ENCODE measurements at regions not wholly inside any gene's neighbourhood (a gene's known extent, or its start where the extent isn't known, plus 50 kb on each side); places are given as distances from the start of the nearest gene placed in this dataset.
A peak's percentile ranks its signal among the peaks of the same experiment; 100 is the strongest.

DNA sequence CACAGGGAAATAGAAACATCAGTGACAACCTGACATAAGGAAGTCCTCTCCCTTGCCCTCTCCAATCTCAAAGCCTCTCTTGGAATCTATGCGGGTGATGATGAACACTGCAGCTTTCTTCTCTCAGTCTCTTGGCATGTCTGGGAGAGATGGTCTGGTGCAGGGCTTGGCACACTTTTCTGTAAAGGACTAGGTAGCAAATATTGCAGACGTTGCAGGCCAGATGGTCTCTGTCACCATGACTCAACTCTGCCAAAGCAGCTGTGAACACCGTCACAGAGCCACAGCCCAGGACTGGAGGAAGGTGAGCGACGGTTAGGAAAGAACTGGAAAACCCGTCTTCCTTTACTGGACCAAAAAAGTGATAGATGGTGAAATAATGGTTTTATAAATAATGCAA lies 591.0 kb upstream of the TMEM132C start:
- Histone ChIP-seq H3K4me3 (ENCODE audit: low read length) (no peak overlapping the region), H4K20me1 (ENCODE audit: insufficient read depth) (no peaks in the 10 kb centered on the region), H3K79me2 (replicated peaks; ENCODE audit: insufficient read depth, low read length) (no peaks in the 10 kb centered on the region), H3K27me3 (ENCODE audit: insufficient read depth, low read depth, low read length) (no peaks in the 10 kb centered on the region), H2AFZ (ENCODE audit: low read depth, low read length) (no peak overlapping the region), H3K9me3 (ENCODE audit: low read length) (no peaks in the 10 kb centered on the region), H3K27ac (ENCODE audit: low read length) (no peak overlapping the region), H3K9ac (ENCODE audit: low read length) (no peak overlapping the region), H3F3A (ENCODE audit: insufficient read depth, low read length, poor library complexity, severe bottlenecking) (no peaks in the 10 kb centered on the region), H3K4me2 (ENCODE audit: low read length) (no peak overlapping the region), H3K9me2 (ENCODE audit: insufficient read depth, low read length) (no peaks in the 10 kb centered on the region), H3K36me3 (ENCODE audit: insufficient read depth, low read length) (no peaks in the 10 kb centered on the region)
- TF ChIP-seq EP300 (conservative IDR thresholded peaks at IDR 0.05; ENCODE audit: poor library complexity, severe bottlenecking) (no peak), TAF1 (IDR thresholded peaks at IDR 0.05; ENCODE audit: low read depth) (no peak)
- TF ChIP-seq, protein P1, sequence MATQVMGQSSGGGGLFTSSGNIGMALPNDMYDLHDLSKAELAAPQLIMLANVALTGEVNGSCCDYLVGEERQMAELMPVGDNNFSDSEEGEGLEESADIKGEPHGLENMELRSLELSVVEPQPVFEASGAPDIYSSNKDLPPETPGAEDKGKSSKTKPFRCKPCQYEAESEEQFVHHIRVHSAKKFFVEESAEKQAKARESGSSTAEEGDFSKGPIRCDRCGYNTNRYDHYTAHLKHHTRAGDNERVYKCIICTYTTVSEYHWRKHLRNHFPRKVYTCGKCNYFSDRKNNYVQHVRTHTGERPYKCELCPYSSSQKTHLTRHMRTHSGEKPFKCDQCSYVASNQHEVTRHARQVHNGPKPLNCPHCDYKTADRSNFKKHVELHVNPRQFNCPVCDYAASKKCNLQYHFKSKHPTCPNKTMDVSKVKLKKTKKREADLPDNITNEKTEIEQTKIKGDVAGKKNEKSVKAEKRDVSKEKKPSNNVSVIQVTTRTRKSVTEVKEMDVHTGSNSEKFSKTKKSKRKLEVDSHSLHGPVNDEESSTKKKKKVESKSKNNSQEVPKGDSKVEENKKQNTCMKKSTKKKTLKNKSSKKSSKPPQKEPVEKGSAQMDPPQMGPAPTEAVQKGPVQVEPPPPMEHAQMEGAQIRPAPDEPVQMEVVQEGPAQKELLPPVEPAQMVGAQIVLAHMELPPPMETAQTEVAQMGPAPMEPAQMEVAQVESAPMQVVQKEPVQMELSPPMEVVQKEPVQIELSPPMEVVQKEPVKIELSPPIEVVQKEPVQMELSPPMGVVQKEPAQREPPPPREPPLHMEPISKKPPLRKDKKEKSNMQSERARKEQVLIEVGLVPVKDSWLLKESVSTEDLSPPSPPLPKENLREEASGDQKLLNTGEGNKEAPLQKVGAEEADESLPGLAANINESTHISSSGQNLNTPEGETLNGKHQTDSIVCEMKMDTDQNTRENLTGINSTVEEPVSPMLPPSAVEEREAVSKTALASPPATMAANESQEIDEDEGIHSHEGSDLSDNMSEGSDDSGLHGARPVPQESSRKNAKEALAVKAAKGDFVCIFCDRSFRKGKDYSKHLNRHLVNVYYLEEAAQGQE (IDR thresholded peaks at IDR 0.05; ENCODE audit: borderline replicate concordance) = no peak

DNA sequence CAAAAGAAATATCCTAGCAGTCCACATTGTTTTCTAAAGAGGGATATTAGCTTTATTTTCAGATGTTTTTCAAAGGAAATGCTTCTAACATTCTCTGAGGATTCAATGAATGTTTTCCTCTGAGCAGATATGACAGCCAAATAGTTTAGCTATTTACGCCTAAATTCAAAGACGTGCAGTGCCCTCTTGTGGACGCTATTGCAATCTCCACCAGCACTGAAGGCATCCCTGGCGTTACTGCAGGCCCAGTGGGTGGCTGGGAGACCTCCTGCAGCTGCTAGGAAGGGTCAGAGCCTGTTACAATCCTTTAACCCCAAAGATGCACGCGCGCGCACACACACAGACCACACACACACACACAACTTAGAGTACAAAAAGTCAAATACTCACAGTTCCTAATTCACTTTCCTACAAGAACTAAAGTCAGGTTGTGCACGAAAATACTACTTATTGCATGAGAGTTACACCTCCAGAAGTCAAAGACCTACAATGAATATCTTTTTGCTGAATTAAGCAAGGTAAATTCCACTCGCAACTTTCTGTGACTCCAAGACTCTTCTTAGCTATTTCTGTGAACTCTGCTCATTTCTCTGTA lies 589.3 kb upstream of the TMEM132C start:
- Histone ChIP-seq H3K9me2 (ENCODE audit: insufficient read depth, low read length) (no peaks in the 10 kb centered on the region), H3K9ac (ENCODE audit: low read length) (peak overlapping the region; percentile 11), H4K20me1 (ENCODE audit: insufficient read depth) (no peaks in the 10 kb centered on the region), H3K27me3 (ENCODE audit: insufficient read depth, low read depth, low read length) (no peaks in the 10 kb centered on the region), H3K27ac (ENCODE audit: low read length) (peak overlapping the region; percentile 60), H3K36me3 (ENCODE audit: insufficient read depth, low read length) (no peaks in the 10 kb centered on the region), H3K9me3 (ENCODE audit: low read length) (no peaks in the 10 kb centered on the region), H3F3A (ENCODE audit: insufficient read depth, low read length, poor library complexity, severe bottlenecking) (no peaks in the 10 kb centered on the region), H3K4me2 (ENCODE audit: low read length) (no peak overlapping the region), H3K79me2 (replicated peaks; ENCODE audit: insufficient read depth, low read length) (no peaks in the 10 kb centered on the region), H2AFZ (ENCODE audit: low read depth, low read length) (no peak overlapping the region), H3K4me3 (ENCODE audit: low read length) (no peak overlapping the region)
- TF ChIP-seq MXI1 (conservative IDR thresholded peaks at IDR 0.05; ENCODE audit: poor library complexity, severe bottlenecking) = no peak
- no peak for TF ChIP-seq TAF1 (IDR thresholded peaks at IDR 0.05; ENCODE audit: low read depth)
- TF ChIP-seq, protein P2, sequence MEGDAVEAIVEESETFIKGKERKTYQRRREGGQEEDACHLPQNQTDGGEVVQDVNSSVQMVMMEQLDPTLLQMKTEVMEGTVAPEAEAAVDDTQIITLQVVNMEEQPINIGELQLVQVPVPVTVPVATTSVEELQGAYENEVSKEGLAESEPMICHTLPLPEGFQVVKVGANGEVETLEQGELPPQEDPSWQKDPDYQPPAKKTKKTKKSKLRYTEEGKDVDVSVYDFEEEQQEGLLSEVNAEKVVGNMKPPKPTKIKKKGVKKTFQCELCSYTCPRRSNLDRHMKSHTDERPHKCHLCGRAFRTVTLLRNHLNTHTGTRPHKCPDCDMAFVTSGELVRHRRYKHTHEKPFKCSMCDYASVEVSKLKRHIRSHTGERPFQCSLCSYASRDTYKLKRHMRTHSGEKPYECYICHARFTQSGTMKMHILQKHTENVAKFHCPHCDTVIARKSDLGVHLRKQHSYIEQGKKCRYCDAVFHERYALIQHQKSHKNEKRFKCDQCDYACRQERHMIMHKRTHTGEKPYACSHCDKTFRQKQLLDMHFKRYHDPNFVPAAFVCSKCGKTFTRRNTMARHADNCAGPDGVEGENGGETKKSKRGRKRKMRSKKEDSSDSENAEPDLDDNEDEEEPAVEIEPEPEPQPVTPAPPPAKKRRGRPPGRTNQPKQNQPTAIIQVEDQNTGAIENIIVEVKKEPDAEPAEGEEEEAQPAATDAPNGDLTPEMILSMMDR (IDR thresholded peaks at IDR 0.05; ENCODE audit: poor library complexity, severe bottlenecking) = peak; percentile 93
- TF ChIP-seq EP300 (conservative IDR thresholded peaks at IDR 0.05; ENCODE audit: poor library complexity, severe bottlenecking) = peak; percentile 19
- TF ChIP-seq, protein P1 (IDR thresholded peaks at IDR 0.05; ENCODE audit: borderline replicate concordance) = no peak
- TF ChIP-seq RAD21 (conservative IDR thresholded peaks at IDR 0.05) = peak; percentile 96
- peak; percentile 96 for TF ChIP-seq SMC3 (conservative IDR thresholded peaks at IDR 0.05; ENCODE audit: poor library complexity)
- no peak for TF ChIP-seq POLR2AphosphoS5 (IDR thresholded peaks at IDR 0.05)
